Stimulated activated CD8-positive, alpha-beta memory T cell treated with anti-CD3 and anti-CD28 coated beads, Interleukin-2, amount 100 ng/mL, for 1 hour (primary cell): ENCODE measurements at regions not wholly inside any gene's neighbourhood (a gene's known extent, or its start where the extent isn't known, plus 50 kb on each side); places are given as distances from the start of the nearest gene placed in this dataset.

Experiments used
- DNase-seq, 2 donors: peaks; one replicate each; pipeline ENCODE4 v3.0.0-alpha.2; 2020; ENCODE audit warnings: low read depth in 2 of 2

GRCh38 chr1:59115865-59116264, 181.0 kb upstream of the FGGY start:
- no peak for DNase-seq

- DNase-seq = no peak
These were observed 179.9 kb upstream of the FGGY start for GRCh38 chr1:59116920-59117542.

GRCh38 chr1:59122527-59122926, 174.4 kb upstream of the FGGY start:
- no peak for DNase-seq

- DNase-seq = no peak
These were observed 173.7 kb upstream of the FGGY start for GRCh38 chr1:59123081-59123681.

GRCh38 chr1:59124166-59124565, 172.7 kb upstream of the FGGY start:
- DNase-seq = no peak

GRCh38 chr1:59125154-59125553, 171.7 kb upstream of the FGGY start:
- no peak for DNase-seq

GRCh38 chr1:59125676-59126320, 171.1 kb upstream of the FGGY start:
- no peak for DNase-seq

- no peak for DNase-seq
These were observed 170.5 kb upstream of the FGGY start for GRCh38 chr1:59126366-59126765.

GRCh38 chr1:59128239-59128736, 168.6 kb upstream of the FGGY start:
- no peak for DNase-seq

- DNase-seq = no peak
These were observed 168.1 kb upstream of the FGGY start for GRCh38 chr1:59128784-59129227.

GRCh38 chr1:59132295-59132694, 164.6 kb upstream of the FGGY start:
- DNase-seq = no peak

- DNase-seq = no peak
These were observed 162.9 kb upstream of the FGGY start for GRCh38 chr1:59133997-59134396.

- DNase-seq = no peak
These were observed 161.1 kb upstream of the FGGY start for GRCh38 chr1:59135761-59136255.

- no peak for DNase-seq
These were observed 160.2 kb upstream of the FGGY start for GRCh38 chr1:59136541-59137275.

GRCh38 chr1:59137276-59137615, 159.6 kb upstream of the FGGY start:
- no peak for DNase-seq

- DNase-seq = no peak
These were observed 158.9 kb upstream of the FGGY start for GRCh38 chr1:59137968-59138367.

GRCh38 chr1:59138402-59138801, 158.5 kb upstream of the FGGY start:
- DNase-seq = no peak

- DNase-seq = no peak
These were observed 157.5 kb upstream of the FGGY start for GRCh38 chr1:59139396-59139795.

GRCh38 chr1:59141267-59141863, 155.5 kb upstream of the FGGY start:
- no peak for DNase-seq

- no peak for DNase-seq
These were observed 154.4 kb upstream of the FGGY start for GRCh38 chr1:59142311-59143132.

GRCh38 chr1:59143133-59143487, 153.8 kb upstream of the FGGY start:
- DNase-seq = no peak
